ENCODE measurements at regions not wholly inside any gene's neighbourhood (a gene's known extent, or its start where the extent isn't known, plus 50 kb on each side); places are given as distances from the start of the nearest gene placed in this dataset.
"Not testable (repeated sequence)": the region's sequence is repeated elsewhere in the genome, so short reads cannot be mapped to it uniquely, and the experiment has no call there.

DNA sequence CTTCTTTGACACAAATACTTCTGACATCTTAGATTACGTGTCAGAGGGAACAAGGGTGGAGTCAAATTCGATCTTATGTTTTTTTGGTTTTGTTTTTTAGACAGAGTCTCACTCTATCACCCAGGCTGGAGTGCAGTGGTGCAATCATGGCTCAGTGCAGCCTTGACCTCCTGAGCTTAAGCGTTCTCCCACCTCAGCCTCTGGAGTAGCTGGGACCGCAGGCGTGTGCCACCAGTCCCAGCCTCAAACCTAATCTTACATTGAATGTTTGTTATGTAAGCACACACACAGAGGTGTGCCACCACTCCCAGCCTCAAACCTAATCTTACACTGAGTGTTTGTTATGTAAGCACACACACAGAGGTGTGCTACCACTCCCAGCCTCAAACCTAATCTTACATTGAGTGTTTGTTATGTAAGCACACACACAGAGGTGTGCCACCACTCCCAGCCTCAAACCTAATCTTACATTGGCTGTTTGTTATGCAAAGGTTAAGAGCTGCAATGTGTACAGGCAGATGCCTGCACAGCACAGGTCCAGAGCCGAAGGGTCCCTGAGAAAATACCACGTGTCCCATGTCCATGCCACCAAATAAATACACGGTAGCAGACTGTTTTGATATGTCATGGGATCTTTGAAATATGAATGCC, 118.0 kb downstream of the ATP6V0E2 start:
- not testable (repeated sequence) for TF ChIP-seq CHD2 (IDR thresholded peaks at IDR 0.05; ENCODE audit: low read length, partially characterized antibody)
- TF ChIP-seq, protein P1, sequence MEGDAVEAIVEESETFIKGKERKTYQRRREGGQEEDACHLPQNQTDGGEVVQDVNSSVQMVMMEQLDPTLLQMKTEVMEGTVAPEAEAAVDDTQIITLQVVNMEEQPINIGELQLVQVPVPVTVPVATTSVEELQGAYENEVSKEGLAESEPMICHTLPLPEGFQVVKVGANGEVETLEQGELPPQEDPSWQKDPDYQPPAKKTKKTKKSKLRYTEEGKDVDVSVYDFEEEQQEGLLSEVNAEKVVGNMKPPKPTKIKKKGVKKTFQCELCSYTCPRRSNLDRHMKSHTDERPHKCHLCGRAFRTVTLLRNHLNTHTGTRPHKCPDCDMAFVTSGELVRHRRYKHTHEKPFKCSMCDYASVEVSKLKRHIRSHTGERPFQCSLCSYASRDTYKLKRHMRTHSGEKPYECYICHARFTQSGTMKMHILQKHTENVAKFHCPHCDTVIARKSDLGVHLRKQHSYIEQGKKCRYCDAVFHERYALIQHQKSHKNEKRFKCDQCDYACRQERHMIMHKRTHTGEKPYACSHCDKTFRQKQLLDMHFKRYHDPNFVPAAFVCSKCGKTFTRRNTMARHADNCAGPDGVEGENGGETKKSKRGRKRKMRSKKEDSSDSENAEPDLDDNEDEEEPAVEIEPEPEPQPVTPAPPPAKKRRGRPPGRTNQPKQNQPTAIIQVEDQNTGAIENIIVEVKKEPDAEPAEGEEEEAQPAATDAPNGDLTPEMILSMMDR (IDR thresholded peaks at IDR 0.05): not testable (repeated sequence)

Measured in A549 (cell line).